Astrocyte of the spinal cord (primary cell): ENCODE measurements at regions not wholly inside any gene's neighbourhood (a gene's known extent, or its start where the extent isn't known, plus 50 kb on each side); places are given as distances from the start of the nearest gene placed in this dataset.
A peak's percentile ranks its signal among the peaks of the same experiment; 100 is the strongest.

ENCODE experiments used
- DNase-seq: peaks from one replicate; pipeline ENCODE4 v3.0.0; 2011; ENCODE audit warnings: low read depth, low spot score
- H3K4me3 ChIP-seq: 2 replicates; pipeline ENCODE4 v1.5.1; 2011; ENCODE audit warnings: low read depth, mild to moderate bottlenecking, low read length, moderate library complexity
- CTCF ChIP-seq: IDR thresholded peaks from 2 replicates; pipeline ENCODE4 v1.5.1; 2012; ENCODE audit warnings: low read depth, mild to moderate bottlenecking, low read length, inconsistent platforms
- in situ Hi-C: cut with HindIII; loops from 2 replicates; pipeline ENCODE4 v1.10.0; 2017; ENCODE audit warnings: low sequenced_read_pairs

DNA sequence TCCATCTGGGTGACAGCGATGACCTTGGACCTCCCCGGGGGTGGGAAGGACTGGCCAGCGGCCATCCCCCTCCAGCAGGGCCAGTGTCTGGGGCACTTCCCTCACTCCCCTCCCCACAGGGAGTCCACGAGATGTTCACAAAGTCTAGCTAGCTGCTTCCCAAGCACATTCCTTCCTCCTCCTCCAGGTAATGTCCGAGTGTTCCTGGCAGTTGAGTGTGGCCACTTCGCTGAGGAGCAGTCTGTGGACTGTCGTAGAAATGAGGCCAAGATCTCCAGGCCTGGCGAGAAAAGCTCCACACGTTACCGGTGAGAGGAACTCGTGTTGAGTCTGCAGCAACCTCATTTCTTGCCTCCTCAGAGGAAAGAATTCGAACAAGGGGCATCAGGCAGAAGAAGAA, 425.5 kb downstream of the BRD1 start:
- DNase-seq = no peak
- in situ Hi-C loops = no loop called here
- TF ChIP-seq CTCF = no peak
- H3K4me3 ChIP-seq = no peak overlapping the region

GRCh38 chr22:49400941-49401598, 426.6 kb downstream of the BRD1 start:
- no peak overlapping the region for H3K4me3 ChIP-seq
- in situ Hi-C loops = no loop called here
- DNase-seq = peak; percentile 14
- TF ChIP-seq CTCF = no peak

DNA sequence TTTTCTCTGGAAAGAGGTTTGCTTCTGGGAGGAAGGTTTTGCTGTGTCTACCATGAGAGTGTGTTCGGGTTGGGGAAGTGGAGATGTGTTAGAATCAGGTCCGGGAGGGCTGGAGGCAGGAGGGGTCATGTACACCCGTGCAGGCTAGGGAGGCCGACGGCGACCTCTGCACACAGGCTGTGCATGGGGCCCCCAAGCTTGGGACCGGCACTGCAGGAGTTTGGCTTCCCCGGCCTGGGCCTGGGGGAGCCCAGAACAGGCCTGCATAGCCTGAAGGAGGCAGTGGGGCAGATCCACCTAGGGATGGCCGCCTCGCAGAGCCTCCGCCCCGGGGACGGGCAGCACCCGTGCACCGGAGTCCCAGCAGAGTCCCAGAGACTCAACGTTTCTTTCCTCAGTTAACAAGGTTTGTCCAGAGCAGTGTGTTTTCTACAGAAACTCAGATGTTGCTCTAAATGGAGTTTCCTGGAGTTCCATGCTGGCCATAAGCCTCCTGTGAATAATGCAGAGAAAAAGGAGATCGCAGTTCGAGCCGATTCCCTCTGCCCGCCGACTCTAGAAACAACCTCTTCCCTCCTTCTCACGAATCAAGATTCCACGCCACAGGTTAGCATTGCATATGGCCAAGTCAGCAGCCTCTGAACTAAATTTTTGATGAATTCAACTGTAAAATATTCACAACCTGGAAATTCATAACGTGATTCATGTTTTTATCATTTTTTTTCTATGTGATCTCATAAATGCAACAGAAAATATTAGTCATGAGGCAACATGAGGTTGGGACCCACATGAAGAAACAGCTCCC, 427.3 kb downstream of the BRD1 start:
- H3K4me3 ChIP-seq = no peak overlapping the region
- DNase-seq = no peak
- in situ Hi-C loops = no loop called here
- TF ChIP-seq CTCF = no peak

- in situ Hi-C loops = no loop called here
- TF ChIP-seq CTCF = no peak
- no peak for DNase-seq
- H3K4me3 ChIP-seq = no peak overlapping the region
Observed at GRCh38 chr22:49398646-49399045, 429.0 kb downstream of the BRD1 start.

DNA sequence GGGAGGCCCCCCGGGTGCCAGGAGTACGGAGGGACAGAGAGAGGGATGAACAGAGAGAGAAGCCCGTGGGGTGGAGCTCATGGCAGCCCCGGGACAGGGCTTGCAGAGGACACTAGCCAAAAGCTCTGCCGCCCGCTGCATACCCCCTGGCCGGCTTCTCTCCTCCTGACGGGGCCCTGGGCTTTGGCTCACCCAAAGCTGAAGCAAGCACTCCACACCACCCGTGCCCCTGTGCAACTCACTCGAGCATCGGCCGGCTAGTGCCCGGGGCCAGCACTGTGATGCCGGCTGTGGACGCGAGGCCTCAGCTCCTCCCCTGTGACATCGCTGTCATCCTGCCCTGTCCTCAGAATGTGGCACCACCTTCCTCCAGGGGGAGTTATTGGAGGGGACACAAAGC, 429.6 kb downstream of the BRD1 start:
- no peak for DNase-seq
- in situ Hi-C loops = no loop called here
- no peak overlapping the region for H3K4me3 ChIP-seq
- TF ChIP-seq CTCF = no peak

GRCh38 chr22:49396817-49397216, 430.9 kb downstream of the BRD1 start:
- no peak overlapping the region for H3K4me3 ChIP-seq
- in situ Hi-C loops = no loop called here
- no peak for TF ChIP-seq CTCF
- DNase-seq = no peak
